ENCODE measurements at regions not wholly inside any gene's neighbourhood (a gene's known extent, or its start where the extent isn't known, plus 50 kb on each side); places are given as distances from the start of the nearest gene placed in this dataset.

- TF ChIP-seq CTCF (conservative IDR thresholded peaks at IDR 0.05; ENCODE audit: low read length), result no peak
- no peak for TF ChIP-seq EZH2phosphoT487 (IDR thresholded peaks at IDR 0.05; ENCODE audit: borderline replicate concordance, low read depth, low read length)
These were observed 102.7 kb upstream of the MLIP start for GRCh38 chr6:54008589-54008988.
